Gastrocnemius medialis (tissue), 4 donors: ENCODE measurements at regions not wholly inside any gene's neighbourhood (a gene's known extent, or its start where the extent isn't known, plus 50 kb on each side); places are given as distances from the start of the nearest gene placed in this dataset.

Source experiments
- POLR2A ChIP-seq, 2 donors: fragments of 450-650 bp; IDR thresholded peaks; one replicate each; pipeline ENCODE4 v1.6.1; 2017; ENCODE audit warnings: antibody characterized with exemption in 2 of 2, mild to moderate bottlenecking in 2 of 2, moderate library complexity in 2 of 2
- TF ChIP-seq, protein P1 (sequence below), 5 experiments: fragments of 450-650 bp in 3 of 5; fragments of 200-600 bp in 2 of 5; sonication (generic) in 2 of 5; IDR thresholded peaks in 4 of 5; conservative IDR thresholded peaks in 1 of 5; 1 replicate in 4 of 5; 2 replicates in 1 of 5; pipeline ENCODE4 v1.5.1; 2016 to 2019; ENCODE audit warnings: antibody characterized with exemption in 5 of 5, mild to moderate bottlenecking in 3 of 5, moderate library complexity in 3 of 5

DNA sequence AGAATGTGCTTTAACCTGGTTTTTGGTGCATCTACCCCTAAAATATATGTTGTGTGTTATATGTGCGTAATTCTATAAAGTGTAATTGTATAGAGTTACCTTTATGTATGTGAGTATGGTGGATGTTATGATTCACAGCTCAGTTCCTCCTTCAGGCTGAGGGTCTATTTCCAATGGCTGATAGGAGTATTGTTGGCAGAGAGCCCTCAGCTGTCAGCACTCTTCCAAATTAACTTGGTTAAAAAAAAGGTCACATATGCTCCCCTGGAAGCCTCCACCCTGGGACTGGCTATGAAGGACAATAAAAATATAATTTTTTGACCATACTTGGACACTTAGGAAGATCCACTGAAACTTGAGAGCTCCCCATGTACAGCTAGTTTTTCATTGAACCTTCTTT is 250.4 kb upstream of the CDH12 start:
- TF ChIP-seq POLR2A (IDR thresholded peaks at IDR 0.05), result no peak
- TF ChIP-seq, protein P1, sequence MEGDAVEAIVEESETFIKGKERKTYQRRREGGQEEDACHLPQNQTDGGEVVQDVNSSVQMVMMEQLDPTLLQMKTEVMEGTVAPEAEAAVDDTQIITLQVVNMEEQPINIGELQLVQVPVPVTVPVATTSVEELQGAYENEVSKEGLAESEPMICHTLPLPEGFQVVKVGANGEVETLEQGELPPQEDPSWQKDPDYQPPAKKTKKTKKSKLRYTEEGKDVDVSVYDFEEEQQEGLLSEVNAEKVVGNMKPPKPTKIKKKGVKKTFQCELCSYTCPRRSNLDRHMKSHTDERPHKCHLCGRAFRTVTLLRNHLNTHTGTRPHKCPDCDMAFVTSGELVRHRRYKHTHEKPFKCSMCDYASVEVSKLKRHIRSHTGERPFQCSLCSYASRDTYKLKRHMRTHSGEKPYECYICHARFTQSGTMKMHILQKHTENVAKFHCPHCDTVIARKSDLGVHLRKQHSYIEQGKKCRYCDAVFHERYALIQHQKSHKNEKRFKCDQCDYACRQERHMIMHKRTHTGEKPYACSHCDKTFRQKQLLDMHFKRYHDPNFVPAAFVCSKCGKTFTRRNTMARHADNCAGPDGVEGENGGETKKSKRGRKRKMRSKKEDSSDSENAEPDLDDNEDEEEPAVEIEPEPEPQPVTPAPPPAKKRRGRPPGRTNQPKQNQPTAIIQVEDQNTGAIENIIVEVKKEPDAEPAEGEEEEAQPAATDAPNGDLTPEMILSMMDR (IDR thresholded peaks at IDR 0.05 in 4 of 5, conservative IDR thresholded peaks at IDR 0.05 in 1 of 5), result no peak
